ENCODE measurements at regions not wholly inside any gene's neighbourhood (a gene's known extent, or its start where the extent isn't known, plus 50 kb on each side); places are given as distances from the start of the nearest gene placed in this dataset.
"Not testable (repeated sequence)": the region's sequence is repeated elsewhere in the genome, so short reads cannot be mapped to it uniquely, and the experiment has no call there.

- H3K36me3 Mint-ChIP-seq, result peaks cover 5 to 11% of the 10 kb centered on the region in 2 donors
- no peak for DNase-seq
- ATAC-seq (ENCODE audit: low read depth in 2 of 2), result no peak
- no peaks in the 10 kb centered on the region for H3K4me1 Mint-ChIP-seq
- no peak overlapping the region for H3K4me3 Mint-ChIP-seq
- peaks cover 8 to 20% (median 15%) of the 10 kb centered on the region in 7 donors for H3K9me3 Mint-ChIP-seq
- H3K27ac Mint-ChIP-seq, result no peak overlapping the region
- H3K27me3 Mint-ChIP-seq, result peaks cover 13 to 17% (median 16%) of the 10 kb centered on the region in 3 donors
These were observed 258.6 kb upstream of the FOXF1 start for GRCh38 chr16:86251682-86252081.

GRCh38 chr16:86252596-86252995 lies 257.7 kb upstream of the FOXF1 start:
- peaks cover 12 to 20% (median 19%) of the 10 kb centered on the region in 3 donors for H3K27me3 Mint-ChIP-seq

GRCh38 chr16:86255966-86256365 lies 254.4 kb upstream of the FOXF1 start:
- H3K36me3 Mint-ChIP-seq, result peaks cover 5 to 14% of the 10 kb centered on the region in 2 donors
- ATAC-seq (ENCODE audit: low read depth in 2 of 2) (no peak), DNase-seq (no peak)
- peaks cover 12 to 34% (median 24%) of the 10 kb centered on the region in 7 donors for H3K9me3 Mint-ChIP-seq
- H3K27me3 Mint-ChIP-seq, result peaks cover 22 to 39% (median 27%) of the 10 kb centered on the region in 3 donors
- H3K4me3 Mint-ChIP-seq, result no peak overlapping the region
- H3K4me1 Mint-ChIP-seq, result no peaks in the 10 kb centered on the region
- H3K27ac Mint-ChIP-seq, result no peak overlapping the region

More at GRCh38 chr16:86252596-86252995, 257.7 kb upstream of the FOXF1 start:
- H3K27ac Mint-ChIP-seq, result no peak overlapping the region
- ATAC-seq (ENCODE audit: low read depth in 2 of 2) (no peak), DNase-seq (no peak)
- peaks cover 5 to 14% of the 10 kb centered on the region in 2 donors for H3K36me3 Mint-ChIP-seq
- H3K9me3 Mint-ChIP-seq, result peaks cover 11 to 28% (median 19%) of the 10 kb centered on the region in 7 donors
- H3K4me3 Mint-ChIP-seq, result no peak overlapping the region
- no peaks in the 10 kb centered on the region for H3K4me1 Mint-ChIP-seq

GRCh38 chr16:86256995-86257394 lies 253.3 kb upstream of the FOXF1 start:
- no peak for DNase-seq
- no peak for ATAC-seq (ENCODE audit: low read depth in 2 of 2)

GRCh38 chr16:86257546-86257945 lies 252.8 kb upstream of the FOXF1 start:
- no peak overlapping the region for H3K4me3 Mint-ChIP-seq
- no peaks in the 10 kb centered on the region for H3K4me1 Mint-ChIP-seq
- H3K27me3 Mint-ChIP-seq, result peaks cover 23 to 27% (median 26%) of the 10 kb centered on the region in 3 donors
- DNase-seq (no peak), ATAC-seq (ENCODE audit: low read depth in 2 of 2) (no peak)
- H3K27ac Mint-ChIP-seq, result no peak overlapping the region
- H3K9me3 Mint-ChIP-seq, result peaks cover 16 to 46% (median 28%) of the 10 kb centered on the region in 7 donors
- H3K36me3 Mint-ChIP-seq, result peaks cover 5 to 14% of the 10 kb centered on the region in 2 donors

More at GRCh38 chr16:86256995-86257394, 253.3 kb upstream of the FOXF1 start:
- peaks cover 5 to 14% of the 10 kb centered on the region in 2 donors for H3K36me3 Mint-ChIP-seq
- no peak overlapping the region for H3K4me3 Mint-ChIP-seq
- no peak overlapping the region for H3K27ac Mint-ChIP-seq
- no peaks in the 10 kb centered on the region for H3K4me1 Mint-ChIP-seq
- peaks cover 16 to 45% (median 27%) of the 10 kb centered on the region in 7 donors for H3K9me3 Mint-ChIP-seq
- H3K27me3 Mint-ChIP-seq, result peaks cover 23 to 31% (median 27%) of the 10 kb centered on the region in 3 donors

GRCh38 chr16:86258713-86259112 lies 251.6 kb upstream of the FOXF1 start:
- H3K36me3 Mint-ChIP-seq, result peaks cover 5 to 14% of the 10 kb centered on the region in 2 donors
- DNase-seq (no peak), ATAC-seq (ENCODE audit: low read depth in 2 of 2) (no peak)
- H3K4me1 Mint-ChIP-seq, result no peaks in the 10 kb centered on the region
- peaks cover 23 to 27% (median 23%) of the 10 kb centered on the region in 3 donors for H3K27me3 Mint-ChIP-seq
- H3K9me3 Mint-ChIP-seq, result peaks cover 16 to 46% (median 27%) of the 10 kb centered on the region in 7 donors
- H3K4me3 Mint-ChIP-seq, result no peak overlapping the region
- H3K27ac Mint-ChIP-seq, result no peak overlapping the region

GRCh38 chr16:86259499-86259898 lies 250.8 kb upstream of the FOXF1 start:
- DNase-seq (no peak), ATAC-seq (ENCODE audit: low read depth in 2 of 2) (no peak)
- peaks cover 16 to 46% (median 26%) of the 10 kb centered on the region in 7 donors for H3K9me3 Mint-ChIP-seq
- H3K27ac Mint-ChIP-seq, result no peak overlapping the region
- peaks cover 23 to 27% (median 23%) of the 10 kb centered on the region in 3 donors for H3K27me3 Mint-ChIP-seq
- peaks cover 5 to 14% of the 10 kb centered on the region in 2 donors for H3K36me3 Mint-ChIP-seq
- H3K4me1 Mint-ChIP-seq, result no peaks in the 10 kb centered on the region
- no peak overlapping the region for H3K4me3 Mint-ChIP-seq

GRCh38 chr16:86261379-86261778 lies 248.9 kb upstream of the FOXF1 start:
- no peak overlapping the region for H3K4me3 Mint-ChIP-seq
- ATAC-seq (ENCODE audit: low read depth in 2 of 2), result no peak

GRCh38 chr16:86267657-86268056 lies 242.7 kb upstream of the FOXF1 start:
- not testable (repeated sequence) for H3K4me1 Mint-ChIP-seq; ATAC-seq (ENCODE audit: low read depth in 2 of 2); DNase-seq; H3K36me3 Mint-ChIP-seq; H3K27me3 Mint-ChIP-seq; H3K4me3 Mint-ChIP-seq; H3K27ac Mint-ChIP-seq
- H3K9me3 Mint-ChIP-seq, result peaks cover 0 to 11% (median 5%) of the 10 kb centered on the region in 7 donors

More at GRCh38 chr16:86261379-86261778, 248.9 kb upstream of the FOXF1 start:
- H3K27me3 Mint-ChIP-seq, result peaks cover 17 to 23% (median 21%) of the 10 kb centered on the region in 3 donors
- no peaks in the 10 kb centered on the region for H3K4me1 Mint-ChIP-seq
- peaks cover 0 to 7% of the 10 kb centered on the region in 2 donors for H3K36me3 Mint-ChIP-seq
- peaks cover 5 to 29% (median 13%) of the 10 kb centered on the region in 7 donors for H3K9me3 Mint-ChIP-seq
- no peak for DNase-seq
- no peak overlapping the region for H3K27ac Mint-ChIP-seq

GRCh38 chr16:86270696-86271095 lies 239.6 kb upstream of the FOXF1 start:
- H3K36me3 Mint-ChIP-seq, result no peaks in the 10 kb centered on the region
- H3K9me3 Mint-ChIP-seq, result peaks cover 0 to 17% (median 9%) of the 10 kb centered on the region in 7 donors
- no peaks in the 10 kb centered on the region for H3K4me1 Mint-ChIP-seq
- H3K27ac Mint-ChIP-seq, result no peak overlapping the region
- ATAC-seq (ENCODE audit: low read depth in 2 of 2), result no peak
- H3K4me3 Mint-ChIP-seq, result no peak overlapping the region
- no peak for DNase-seq
- peaks cover 11 to 15% (median 15%) of the 10 kb centered on the region in 3 donors for H3K27me3 Mint-ChIP-seq

GRCh38 chr16:86272744-86273143 lies 237.6 kb upstream of the FOXF1 start:
- ATAC-seq (ENCODE audit: low read depth in 2 of 2) (no peak), DNase-seq (no peak)
- Mint-ChIP-seq H3K4me1 (no peaks in the 10 kb centered on the region), H3K9me3 (peaks cover 0 to 24% (median 7%) of the 10 kb centered on the region in 7 donors), H3K4me3 (no peak overlapping the region), H3K27ac (no peak overlapping the region), H3K36me3 (no peaks in the 10 kb centered on the region), H3K27me3 (peaks cover 20 to 25% (median 21%) of the 10 kb centered on the region in 3 donors)

GRCh38 chr16:86277221-86277620 lies 233.1 kb upstream of the FOXF1 start:
- H3K4me1 Mint-ChIP-seq, result no peaks in the 10 kb centered on the region
- H3K4me3 Mint-ChIP-seq, result no peak overlapping the region
- H3K9me3 Mint-ChIP-seq, result peaks cover 2 to 18% (median 4%) of the 10 kb centered on the region in 7 donors
- H3K36me3 Mint-ChIP-seq, result peaks cover 0 to 9% of the 10 kb centered on the region in 2 donors
- no peak overlapping the region for H3K27ac Mint-ChIP-seq
- no peak for DNase-seq
- peaks cover 31 to 61% (median 54%) of the 10 kb centered on the region in 3 donors for H3K27me3 Mint-ChIP-seq
- no peak for ATAC-seq (ENCODE audit: low read depth in 2 of 2)

- H3K27me3 Mint-ChIP-seq, result peaks cover 36 to 64% (median 60%) of the 10 kb centered on the region in 3 donors
These were observed 232.5 kb upstream of the FOXF1 start for GRCh38 chr16:86277859-86278258.

GRCh38 chr16:86281421-86281820 lies 228.9 kb upstream of the FOXF1 start:
- DNase-seq (no peak), ATAC-seq (ENCODE audit: low read depth in 2 of 2) (no peak)
- Mint-ChIP-seq H3K4me3 (no peak overlapping the region), H3K27me3 (peaks cover 45 to 76% (median 66%) of the 10 kb centered on the region in 3 donors), H3K36me3 (peaks cover 0 to 9% of the 10 kb centered on the region in 2 donors), H3K9me3 (peaks cover 0 to 4% (median 0%) of the 10 kb centered on the region in 7 donors), H3K4me1 (no peaks in the 10 kb centered on the region), H3K27ac (no peak overlapping the region)

More at GRCh38 chr16:86277859-86278258, 232.5 kb upstream of the FOXF1 start:
- not testable (repeated sequence) for DNase-seq; H3K4me3 Mint-ChIP-seq; H3K4me1 Mint-ChIP-seq; H3K36me3 Mint-ChIP-seq; ATAC-seq (ENCODE audit: low read depth in 2 of 2)
- Mint-ChIP-seq H3K9me3 (peaks cover 0 to 14% (median 4%) of the 10 kb centered on the region in 7 donors), H3K27ac (peak overlapping the region in 1 of 6 donors; percentile 44)

Measured in naive B cell (primary cell).